ENCODE measurements at regions not wholly inside any gene's neighbourhood (a gene's known extent, or its start where the extent isn't known, plus 50 kb on each side); places are given as distances from the start of the nearest gene placed in this dataset.
"Not testable (repeated sequence)": the region's sequence is repeated elsewhere in the genome, so short reads cannot be mapped to it uniquely, and the experiment has no call there.

GRCh38 chr2:107746552-107747198, 80.0 kb upstream of the RGPD4 start:
- not testable (repeated sequence) for H3K27me3 ChIP-seq

GRCh38 chr2:107747199-107747963, 79.3 kb upstream of the RGPD4 start:
- H3K27ac ChIP-seq, H3K36me3 ChIP-seq, DNase-seq: not testable (repeated sequence)

More at GRCh38 chr2:107746552-107747198, 80.0 kb upstream of the RGPD4 start:
- not testable (repeated sequence) for H3K27ac ChIP-seq; H3K4me3 ChIP-seq; DNase-seq; H3K36me3 ChIP-seq; H3K9me3 ChIP-seq (replicated peaks); H3K4me1 ChIP-seq

GRCh38 chr2:107747964-107748583, 78.6 kb upstream of the RGPD4 start:
- no peaks in the 10 kb centered on the region for H3K9me3 ChIP-seq (replicated peaks)
- no peak overlapping the region for H3K27ac ChIP-seq
- H3K27me3 ChIP-seq = no peaks in the 10 kb centered on the region
- no peaks in the 10 kb centered on the region for H3K4me1 ChIP-seq
- no peak overlapping the region for H3K4me3 ChIP-seq
- DNase-seq = no peak
- H3K36me3 ChIP-seq = no peaks in the 10 kb centered on the region

More at GRCh38 chr2:107747199-107747963, 79.3 kb upstream of the RGPD4 start:
- H3K4me3 ChIP-seq; H3K9me3 ChIP-seq (replicated peaks); H3K4me1 ChIP-seq; H3K27me3 ChIP-seq: not testable (repeated sequence)

GRCh38 chr2:107751936-107752335, 74.8 kb upstream of the RGPD4 start:
- Histone ChIP-seq H3K4me3 (no peak overlapping the region), H3K27me3 (no peaks in the 10 kb centered on the region), H3K9me3 (replicated peaks) (no peaks in the 10 kb centered on the region), H3K36me3 (no peaks in the 10 kb centered on the region), H3K4me1 (no peaks in the 10 kb centered on the region), H3K27ac (no peak overlapping the region)
- DNase-seq = no peak

GRCh38 chr2:107753806-107754205, 72.9 kb upstream of the RGPD4 start:
- H3K36me3 ChIP-seq; H3K27ac ChIP-seq; H3K4me1 ChIP-seq; DNase-seq; H3K9me3 ChIP-seq (replicated peaks); H3K27me3 ChIP-seq; H3K4me3 ChIP-seq: not testable (repeated sequence)

GRCh38 chr2:107757223-107757622, 69.5 kb upstream of the RGPD4 start:
- no peak overlapping the region for H3K27ac ChIP-seq
- no peak for DNase-seq
- H3K27me3 ChIP-seq = no peaks in the 10 kb centered on the region
- H3K4me3 ChIP-seq = no peak overlapping the region
- no peaks in the 10 kb centered on the region for H3K9me3 ChIP-seq (replicated peaks)
- H3K36me3 ChIP-seq = no peaks in the 10 kb centered on the region
- H3K4me1 ChIP-seq = no peaks in the 10 kb centered on the region

GRCh38 chr2:107760620-107761364, 65.9 kb upstream of the RGPD4 start:
- Histone ChIP-seq H3K27me3 (no peaks in the 10 kb centered on the region), H3K9me3 (replicated peaks) (no peaks in the 10 kb centered on the region), H3K27ac (no peak overlapping the region), H3K36me3 (no peaks in the 10 kb centered on the region), H3K4me3 (no peak overlapping the region), H3K4me1 (no peaks in the 10 kb centered on the region)
- DNase-seq = no peak

GRCh38 chr2:107772353-107772752, 54.3 kb upstream of the RGPD4 start:
- no peaks in the 10 kb centered on the region for H3K9me3 ChIP-seq (replicated peaks)
- 0 out of 2 replicates have a peak, but pooled peaks cover 2% of the 10 kb centered on the region for H3K27me3 ChIP-seq
- no peaks in the 10 kb centered on the region for H3K36me3 ChIP-seq
- no peak overlapping the region for H3K4me3 ChIP-seq
- no peaks in the 10 kb centered on the region for H3K4me1 ChIP-seq
- H3K27ac ChIP-seq = no peak overlapping the region
- DNase-seq = no peak

GRCh38 chr2:107775211-107775610, 51.5 kb upstream of the RGPD4 start:
- DNase-seq = peak in 1 of 2 experiments; percentile 9
- no peaks in the 10 kb centered on the region for H3K36me3 ChIP-seq
- H3K27ac ChIP-seq = no peak overlapping the region
- no peaks in the 10 kb centered on the region for H3K4me1 ChIP-seq
- H3K27me3 ChIP-seq = 0 out of 2 replicates have a peak, but pooled peaks cover 2% of the 10 kb centered on the region
- H3K9me3 ChIP-seq (replicated peaks) = no peaks in the 10 kb centered on the region
- no peak overlapping the region for H3K4me3 ChIP-seq

- no peaks in the 10 kb centered on the region for H3K4me1 ChIP-seq
- no peak overlapping the region for H3K27ac ChIP-seq
- 0 out of 2 replicates have a peak, but pooled peaks cover 2% of the 10 kb centered on the region for H3K27me3 ChIP-seq
- no peak overlapping the region for H3K4me3 ChIP-seq
- no peaks in the 10 kb centered on the region for H3K9me3 ChIP-seq (replicated peaks)
- DNase-seq = no peak
- H3K36me3 ChIP-seq = no peaks in the 10 kb centered on the region
Observed at GRCh38 chr2:107775791-107776190, 50.9 kb upstream of the RGPD4 start.

- Histone ChIP-seq H3K4me3 (no peak overlapping the region), H3K36me3 (no peaks in the 10 kb centered on the region), H3K27me3 (0 out of 2 replicates have a peak, but pooled peaks cover 2% of the 10 kb centered on the region), H3K27ac (no peak overlapping the region), H3K4me1 (no peaks in the 10 kb centered on the region), H3K9me3 (replicated peaks) (no peaks in the 10 kb centered on the region)
- no peak for DNase-seq
Observed at GRCh38 chr2:107776362-107776761, 50.3 kb upstream of the RGPD4 start.
